SJCRH30 (cell line): ENCODE measurements at regions not wholly inside any gene's neighbourhood (a gene's known extent, or its start where the extent isn't known, plus 50 kb on each side); places are given as distances from the start of the nearest gene placed in this dataset.
A peak's percentile ranks its signal among the peaks of the same experiment; 100 is the strongest.
"Not testable (repeated sequence)": the region's sequence is repeated elsewhere in the genome, so short reads cannot be mapped to it uniquely, and the experiment has no call there.

ENCODE experiments used
- DNase-seq, 2 experiments: peaks; one replicate each; pipeline ENCODE4 v3.0.0-alpha.2; 2015 to 2020
- H3K27ac ChIP-seq: fragments of 250-450 bp; sonication (Bioruptor Pico); 2 replicates; pipeline ENCODE4 v1.5.1; 2020; ENCODE audit warnings: mild to moderate bottlenecking, moderate library complexity
- H3K27me3 ChIP-seq: fragments of 250-450 bp; sonication (Bioruptor Pico); 2 replicates; pipeline ENCODE4 v1.5.1; 2020; ENCODE audit warnings: mild to moderate bottlenecking, moderate library complexity
- H3K36me3 ChIP-seq: fragments of 250-450 bp; sonication (Bioruptor Pico); 2 replicates; pipeline ENCODE4 v1.5.1; 2020; ENCODE audit warnings: mild to moderate bottlenecking, moderate library complexity
- H3K4me1 ChIP-seq: fragments of 250-450 bp; sonication (Bioruptor Pico); 2 replicates; pipeline ENCODE4 v1.5.1; 2020; ENCODE audit warnings: mild to moderate bottlenecking, moderate library complexity
- H3K4me3 ChIP-seq: fragments of 250-450 bp; sonication (Bioruptor Pico); 2 replicates; pipeline ENCODE4 v1.5.1; 2020; ENCODE audit warnings: mild to moderate bottlenecking, moderate library complexity
- H3K9me3 ChIP-seq: fragments of 250-450 bp; sonication (Bioruptor Pico); replicated peaks from 2 replicates; pipeline ENCODE4 v1.5.1; 2020; ENCODE audit warnings: mild to moderate bottlenecking, moderate library complexity

GRCh38 chr2:78261454-78261853 is 739.3 kb upstream of the LRRTM4 start:
- Histone ChIP-seq H3K36me3 (no peaks in the 10 kb centered on the region), H3K27me3 (peaks cover 4% of the 10 kb centered on the region), H3K27ac (no peak overlapping the region), H3K4me3 (no peak overlapping the region), H3K4me1 (no peaks in the 10 kb centered on the region), H3K9me3 (no peaks in the 10 kb centered on the region)
- no peak for DNase-seq

DNA sequence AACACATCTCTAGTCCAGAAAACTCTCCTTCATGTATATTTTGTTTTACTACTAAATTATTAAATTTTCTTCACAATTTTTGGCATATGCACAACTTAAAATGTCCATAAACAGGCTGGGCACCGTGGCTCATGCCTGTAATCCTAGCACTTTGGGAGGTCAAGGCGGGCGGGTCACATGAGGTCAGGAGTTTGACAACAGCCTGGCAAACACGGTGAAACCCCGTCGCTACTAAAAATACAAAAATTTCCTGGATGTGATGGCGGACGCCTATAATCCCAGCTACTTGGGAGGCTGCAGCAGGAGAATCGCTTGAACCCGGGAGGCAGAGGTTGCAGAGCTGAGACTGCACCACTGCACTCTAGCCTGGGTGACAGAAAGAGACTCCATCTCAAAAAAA is 739.9 kb upstream of the LRRTM4 start:
- H3K27ac ChIP-seq, H3K36me3 ChIP-seq, H3K9me3 ChIP-seq, H3K4me1 ChIP-seq, DNase-seq, H3K27me3 ChIP-seq, H3K4me3 ChIP-seq: not testable (repeated sequence)

GRCh38 chr2:78262713-78263375 is 740.7 kb upstream of the LRRTM4 start:
- Histone ChIP-seq H3K36me3 (no peaks in the 10 kb centered on the region), H3K4me3 (no peak overlapping the region), H3K27me3 (peaks cover 4% of the 10 kb centered on the region), H3K4me1 (no peaks in the 10 kb centered on the region), H3K27ac (no peak overlapping the region), H3K9me3 (no peaks in the 10 kb centered on the region)
- DNase-seq = no peak

DNA sequence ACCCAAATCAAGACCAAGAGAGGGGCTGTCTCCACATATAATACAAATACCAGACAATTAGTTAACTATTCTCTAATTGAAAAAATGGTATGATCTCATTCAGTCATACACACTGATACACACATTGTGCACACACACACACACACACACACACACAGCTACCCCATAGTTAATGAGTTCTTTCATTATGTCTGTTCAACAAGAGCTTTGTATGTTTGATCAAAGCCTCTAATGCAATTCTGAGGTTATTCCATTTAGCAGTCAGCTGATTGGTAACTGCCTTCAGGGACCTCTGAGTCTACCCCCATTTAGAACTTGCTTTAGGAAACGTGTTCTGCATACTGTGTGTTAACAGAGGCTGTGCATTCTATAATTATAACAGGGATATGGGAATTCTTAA is 741.4 kb upstream of the LRRTM4 start:
- H3K4me1 ChIP-seq = no peaks in the 10 kb centered on the region
- H3K27me3 ChIP-seq = peaks cover 4% of the 10 kb centered on the region
- H3K4me3 ChIP-seq = no peak overlapping the region
- H3K27ac ChIP-seq = no peak overlapping the region
- H3K36me3 ChIP-seq = no peaks in the 10 kb centered on the region
- DNase-seq = no peak
- H3K9me3 ChIP-seq = no peaks in the 10 kb centered on the region

- DNase-seq = no peak
Observed at GRCh38 chr2:78264130-78264529, 742.0 kb upstream of the LRRTM4 start.

DNA sequence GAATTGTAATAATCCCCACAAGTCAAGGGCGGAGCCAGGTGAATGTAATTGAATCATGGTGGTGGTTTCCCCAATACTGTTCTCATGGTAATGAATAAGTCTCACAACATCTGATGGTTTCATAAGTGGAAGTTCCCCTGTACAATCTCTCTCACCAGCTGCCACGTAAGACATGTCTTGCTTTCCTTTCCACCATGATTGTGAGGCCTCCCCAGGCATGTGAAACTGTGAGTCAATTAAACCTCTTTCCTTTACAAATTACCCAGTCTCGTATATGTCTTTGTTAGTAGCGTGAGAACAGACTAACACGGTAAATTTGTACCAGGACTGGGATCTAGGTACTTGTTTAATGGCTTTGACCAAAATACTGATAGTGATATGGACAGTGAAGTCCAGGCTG is 744.3 kb upstream of the REG3G start:
- DNase-seq = no peak

More at GRCh38 chr2:78264130-78264529, 742.0 kb upstream of the LRRTM4 start:
- no peak overlapping the region for H3K27ac ChIP-seq
- H3K27me3 ChIP-seq = peaks cover 4% of the 10 kb centered on the region
- no peaks in the 10 kb centered on the region for H3K36me3 ChIP-seq
- no peaks in the 10 kb centered on the region for H3K9me3 ChIP-seq
- H3K4me1 ChIP-seq = no peaks in the 10 kb centered on the region
- no peak overlapping the region for H3K4me3 ChIP-seq

DNA sequence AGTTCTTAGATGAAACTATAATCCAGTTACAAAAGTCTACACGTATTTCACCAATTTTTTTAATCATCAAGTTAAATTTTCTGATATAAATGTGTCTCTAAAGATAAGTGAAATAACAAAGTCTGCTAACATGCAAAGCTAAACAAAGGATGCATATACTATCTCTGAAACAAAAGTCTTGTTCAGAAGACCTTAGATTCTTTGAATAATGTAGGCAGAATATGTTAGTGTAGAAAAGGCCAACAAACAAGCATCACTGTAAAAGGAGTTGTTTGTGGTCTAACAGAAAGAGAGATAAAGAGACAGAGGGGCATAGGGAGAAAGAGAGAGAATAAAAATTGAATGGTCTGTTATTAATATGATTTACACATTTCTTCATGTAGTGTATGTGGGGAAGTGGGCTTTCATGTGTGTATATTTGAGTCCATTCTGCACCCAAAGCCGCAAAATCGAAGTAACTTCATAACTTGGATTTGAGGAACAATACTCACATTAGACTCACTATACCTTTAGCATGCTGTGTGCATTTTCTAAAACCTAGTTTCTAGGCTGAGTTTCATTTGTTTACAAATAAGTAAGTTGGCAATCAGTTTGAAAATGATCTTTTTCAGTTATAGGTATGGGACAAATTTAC is 734.8 kb upstream of the REG3G start:
- Histone ChIP-seq H3K4me1 (no peaks in the 10 kb centered on the region), H3K4me3 (no peak overlapping the region), H3K9me3 (no peaks in the 10 kb centered on the region), H3K27me3 (no peaks in the 10 kb centered on the region), H3K36me3 (no peaks in the 10 kb centered on the region), H3K27ac (no peak overlapping the region)
- DNase-seq = no peak

More for the DNA sequence above, 744.3 kb upstream of the REG3G start:
- no peak overlapping the region for H3K27ac ChIP-seq
- no peak overlapping the region for H3K4me3 ChIP-seq
- H3K4me1 ChIP-seq = no peaks in the 10 kb centered on the region
- H3K27me3 ChIP-seq = no peaks in the 10 kb centered on the region
- H3K36me3 ChIP-seq = no peaks in the 10 kb centered on the region
- no peaks in the 10 kb centered on the region for H3K9me3 ChIP-seq

- Histone ChIP-seq H3K9me3 (no peaks in the 10 kb centered on the region), H3K27ac (no peak overlapping the region), H3K4me1 (no peaks in the 10 kb centered on the region), H3K27me3 (0 out of 2 replicates have a peak, but pooled peaks cover 3% of the 10 kb centered on the region), H3K4me3 (no peak overlapping the region), H3K36me3 (no peaks in the 10 kb centered on the region)
- no peak for DNase-seq
Observed at GRCh38 chr2:78293768-78294167, 731.7 kb upstream of the REG3G start.

DNA sequence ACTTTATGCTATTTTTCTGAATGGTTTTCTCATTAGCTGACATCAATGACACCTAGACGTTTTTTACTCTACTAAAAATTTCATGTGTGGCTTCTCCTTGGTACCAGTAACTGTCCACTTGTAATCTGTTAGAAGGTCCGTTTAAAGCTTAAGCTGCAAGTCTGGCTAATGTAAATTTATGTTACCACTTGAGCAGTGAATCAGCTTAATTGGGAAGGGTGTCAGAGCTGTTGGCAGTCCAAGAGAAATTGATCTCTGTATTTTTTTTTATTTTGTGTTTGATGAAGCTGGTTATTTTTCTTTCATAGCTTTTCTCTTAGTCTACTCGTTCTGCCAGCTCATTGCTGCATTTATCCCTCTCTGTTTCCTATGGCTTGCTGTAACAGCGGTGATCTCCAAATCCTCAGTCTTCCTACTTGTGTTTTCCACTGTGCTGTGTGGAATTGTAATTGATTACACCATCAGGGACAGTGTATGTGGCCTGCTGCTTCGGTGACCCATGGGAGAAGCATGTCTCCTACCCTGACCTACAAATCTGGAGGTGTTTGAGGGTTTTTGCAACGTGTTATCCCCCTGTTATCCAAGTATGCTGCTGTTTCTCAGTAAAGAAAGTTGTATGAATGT is 724.2 kb upstream of the REG3G start:
- no peaks in the 10 kb centered on the region for H3K36me3 ChIP-seq
- H3K27ac ChIP-seq = no peak overlapping the region
- no peak for DNase-seq

DNA sequence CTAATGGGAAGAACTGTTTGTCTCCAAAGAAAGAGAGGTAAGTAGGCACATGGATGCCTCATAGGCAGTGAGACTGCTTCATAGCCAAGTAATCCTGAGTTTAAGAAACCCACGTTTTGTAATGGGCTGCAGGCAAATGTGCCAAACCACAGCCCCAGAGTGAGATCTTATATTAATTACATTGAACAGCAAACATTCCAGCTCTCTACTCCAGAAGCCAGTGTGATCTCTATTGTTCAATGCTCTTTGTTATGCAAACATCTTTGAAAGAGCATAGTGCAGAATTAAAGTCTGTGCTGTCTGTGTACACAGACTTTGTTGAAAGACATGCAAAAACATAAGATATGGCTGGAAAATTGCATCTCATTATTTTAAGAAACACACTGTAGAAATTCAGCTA is 720.8 kb upstream of the REG3G start:
- no peaks in the 10 kb centered on the region for H3K4me1 ChIP-seq
- H3K4me3 ChIP-seq = no peak overlapping the region
- H3K27ac ChIP-seq = no peak overlapping the region
- no peaks in the 10 kb centered on the region for H3K36me3 ChIP-seq
- no peak for DNase-seq
- H3K27me3 ChIP-seq = peaks cover 3% of the 10 kb centered on the region; the same call in 1 of the 2 replicates
- no peaks in the 10 kb centered on the region for H3K9me3 ChIP-seq

More for the DNA sequence above, 724.2 kb upstream of the REG3G start:
- Histone ChIP-seq H3K4me3 (no peak overlapping the region), H3K9me3 (no peaks in the 10 kb centered on the region), H3K27me3 (peaks cover 3% of the 10 kb centered on the region; the same call in 1 of the 2 replicates), H3K4me1 (no peaks in the 10 kb centered on the region)

- Histone ChIP-seq H3K36me3 (no peaks in the 10 kb centered on the region), H3K4me1 (no peaks in the 10 kb centered on the region), H3K27ac (no peak overlapping the region), H3K9me3 (no peaks in the 10 kb centered on the region), H3K4me3 (no peak overlapping the region), H3K27me3 (no peaks in the 10 kb centered on the region; the same call in 1 of the 2 replicates)
- no peak for DNase-seq
Observed at GRCh38 chr2:78309460-78309859, 716.0 kb upstream of the REG3G start.

GRCh38 chr2:78315368-78315767 is 710.1 kb upstream of the REG3G start:
- Histone ChIP-seq H3K9me3 (no peaks in the 10 kb centered on the region), H3K4me3 (no peak overlapping the region), H3K36me3 (no peaks in the 10 kb centered on the region), H3K27me3 (no peaks in the 10 kb centered on the region), H3K4me1 (no peaks in the 10 kb centered on the region), H3K27ac (no peak overlapping the region)
- no peak for DNase-seq

DNA sequence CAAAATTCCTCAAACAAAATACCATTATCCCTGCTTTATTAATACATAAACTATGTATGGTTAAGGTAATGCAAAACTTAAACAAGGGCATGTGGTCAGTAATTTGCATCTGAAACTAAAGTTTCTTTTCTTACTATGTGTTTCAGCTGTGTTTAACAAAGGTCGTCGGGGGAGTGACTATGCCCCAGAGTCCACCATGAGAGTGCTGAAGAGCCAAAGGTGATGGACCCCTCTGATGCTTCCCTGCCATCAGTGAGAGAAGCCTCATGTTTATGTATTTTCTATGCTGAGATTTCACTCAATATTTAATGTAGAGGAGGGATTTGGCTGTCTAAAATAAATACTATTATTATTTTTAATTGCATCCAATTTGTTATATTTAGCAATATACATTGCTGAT is 707.2 kb upstream of the REG3G start:
- Histone ChIP-seq H3K27me3 (no peaks in the 10 kb centered on the region), H3K36me3 (no peaks in the 10 kb centered on the region), H3K4me1 (no peaks in the 10 kb centered on the region), H3K9me3 (no peaks in the 10 kb centered on the region), H3K27ac (no peak overlapping the region), H3K4me3 (no peak overlapping the region)
- no peak for DNase-seq

- DNase-seq = no peak
- Histone ChIP-seq H3K36me3 (no peaks in the 10 kb centered on the region), H3K9me3 (no peaks in the 10 kb centered on the region), H3K27ac (no peak overlapping the region), H3K27me3 (no peaks in the 10 kb centered on the region), H3K4me1 (no peaks in the 10 kb centered on the region), H3K4me3 (no peak overlapping the region)
Observed at GRCh38 chr2:78330193-78330592, 695.3 kb upstream of the REG3G start.

DNA sequence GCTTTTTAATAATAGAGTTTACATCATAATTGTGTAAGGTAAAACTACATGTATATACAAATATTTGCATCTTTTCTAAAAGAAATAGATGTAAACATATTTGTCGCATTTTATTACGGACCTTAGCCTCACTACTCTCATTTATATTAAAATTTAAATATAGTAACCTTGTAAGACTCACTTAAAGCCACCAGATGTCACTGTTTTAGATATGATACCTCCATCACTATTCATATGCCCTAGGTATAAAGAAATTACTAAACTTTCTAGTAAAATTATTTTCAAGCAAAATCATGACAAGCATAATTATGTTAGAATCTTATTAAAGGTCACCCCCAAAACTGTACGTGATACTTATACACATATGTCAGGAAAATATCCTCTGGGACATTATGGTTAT is 674.3 kb upstream of the REG3G start:
- Histone ChIP-seq H3K9me3 (no peaks in the 10 kb centered on the region), H3K4me1 (no peaks in the 10 kb centered on the region), H3K4me3 (no peak overlapping the region), H3K27me3 (no peaks in the 10 kb centered on the region), H3K27ac (no peak overlapping the region), H3K36me3 (no peaks in the 10 kb centered on the region)
- DNase-seq = peak in 1 of 2 experiments; percentile 15
